CD8-positive, alpha-beta memory T cell (primary cell): ENCODE measurements at regions not wholly inside any gene's neighbourhood (a gene's known extent, or its start where the extent isn't known, plus 50 kb on each side); places are given as distances from the start of the nearest gene placed in this dataset.
A peak's percentile ranks its signal among the peaks of the same experiment; 100 is the strongest.
"Not testable (repeated sequence)": the region's sequence is repeated elsewhere in the genome, so short reads cannot be mapped to it uniquely, and the experiment has no call there.

ENCODE experiments used
- CTCF ChIA-PET: fragments of 350-600 bp; sonication (Branson Sonifier 250); formaldehyde crosslinking; loops from one replicate; lab custom pipeline; 2021; ENCODE audit warnings: antibody characterized with exemption; lab: Charles Lee
- POLR2A ChIA-PET: fragments of 350-600 bp; sonication (Branson Sonifier 250); formaldehyde crosslinking; loops from one replicate; lab custom pipeline; 2021; ENCODE audit warnings: antibody characterized with exemption; lab: Charles Lee
- DNase-seq, 5 donors: peaks; one replicate each; pipeline versions ENCODE4 v3.0.0 to v3.0.0-alpha.2; 2020 to 2022; ENCODE audit warnings: mixed read lengths in 1 of 5
- H3K27ac ChIP-seq: one replicate; pipeline ENCODE4 v1.7.0; 2013; ENCODE audit warnings: low read depth, mild to moderate bottlenecking, low read length, moderate library complexity
- H3K27me3 ChIP-seq: 2 replicates; pipeline ENCODE4 v1.7.0; 2013; ENCODE audit warnings: low read length, mild to moderate bottlenecking; ENCODE audit not compliant: insufficient read depth, poor library complexity, severe bottlenecking
- H3K36me3 ChIP-seq: 2 replicates; pipeline ENCODE4 v1.7.0; 2013; ENCODE audit warnings: mild to moderate bottlenecking, low read length, moderate library complexity; ENCODE audit not compliant: insufficient read depth
- H3K4me1 ChIP-seq: 2 replicates; pipeline ENCODE4 v1.7.0; 2013; ENCODE audit warnings: mild to moderate bottlenecking, low read length, moderate library complexity; ENCODE audit not compliant: insufficient read depth
- H3K4me3 ChIP-seq: 2 replicates; pipeline ENCODE4 v1.7.0; 2013; ENCODE audit warnings: mild to moderate bottlenecking, low read length
- H3K9me3 ChIP-seq: 2 replicates; pipeline ENCODE4 v1.7.0; 2013; ENCODE audit warnings: mild to moderate bottlenecking, low read length
- H3K27ac Mint-ChIP-seq, 8 donors: one replicate each; pipeline ENCODE4 v1.8.0; 2020 to 2021; ENCODE audit warnings: mixed read lengths in 8 of 8, mild to moderate bottlenecking in 6 of 8, inconsistent platforms in 3 of 8, moderate library complexity in 3 of 8
- H3K27me3 Mint-ChIP-seq, 2 donors: one replicate each; pipeline ENCODE4 v1.8.0; 2020 to 2021; ENCODE audit warnings: mixed read lengths in 2 of 2, mild to moderate bottlenecking in 1 of 2, moderate library complexity in 1 of 2
- H3K36me3 Mint-ChIP-seq, 3 donors: one replicate each; pipeline ENCODE4 v1.8.0; 2020 to 2021; ENCODE audit warnings: mixed read lengths in 3 of 3, inconsistent platforms in 1 of 3, mild to moderate bottlenecking in 1 of 3
- H3K4me1 Mint-ChIP-seq, 3 donors: one replicate each; pipeline ENCODE4 v1.8.0; 2020 to 2021; ENCODE audit warnings: mixed read lengths in 3 of 3, inconsistent platforms in 1 of 3, mild to moderate bottlenecking in 1 of 3
- H3K4me3 Mint-ChIP-seq, 7 donors: one replicate each; pipeline ENCODE4 v1.8.0; 2020 to 2021; ENCODE audit warnings: mixed read lengths in 7 of 7, mild to moderate bottlenecking in 6 of 7, moderate library complexity in 4 of 7, inconsistent platforms in 2 of 7
- H3K9me3 Mint-ChIP-seq, 5 donors: one replicate each; pipeline ENCODE4 v1.8.0; 2020 to 2022; ENCODE audit warnings: mixed read lengths in 5 of 5, mild to moderate bottlenecking in 3 of 5, moderate library complexity in 2 of 5, inconsistent platforms in 1 of 5

DNA sequence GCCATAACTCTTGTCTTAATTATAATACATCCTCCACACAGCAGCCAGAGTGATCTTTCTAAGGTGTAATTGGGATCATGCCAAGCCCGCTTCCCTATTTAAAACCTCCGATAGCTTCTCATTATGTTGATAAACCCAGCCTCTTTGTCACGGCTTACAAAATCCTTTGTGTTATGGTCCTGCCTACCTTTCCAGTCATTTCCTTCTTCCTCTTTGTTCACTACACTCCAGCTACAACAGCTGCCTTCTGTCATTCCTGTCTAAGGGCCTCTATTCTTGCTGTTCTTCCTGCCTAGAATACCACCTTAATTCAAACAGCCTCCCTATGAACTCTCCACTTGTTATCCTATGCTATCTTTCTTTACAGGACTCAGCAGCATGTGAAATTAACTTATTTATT is 70.6 kb upstream of the CAPRIN1 start:
- H3K9me3 Mint-ChIP-seq: no peaks in the 10 kb centered on the region
- ChIA-PET POLR2A (no interaction called here), CTCF (no interaction called here)
- Histone ChIP-seq H3K27ac (no peak overlapping the region), H3K36me3 (no peaks in the 10 kb centered on the region), H3K9me3 (no peaks in the 10 kb centered on the region), H3K27me3 (no peaks in the 10 kb centered on the region), H3K4me1 (no peaks in the 10 kb centered on the region), H3K4me3 (no peak overlapping the region)
- DNase-seq: no peak
- no peaks in the 10 kb centered on the region for H3K36me3 Mint-ChIP-seq
- no peaks in the 10 kb centered on the region for H3K4me1 Mint-ChIP-seq
- H3K4me3 Mint-ChIP-seq: no peak overlapping the region
- H3K27ac Mint-ChIP-seq: no peak overlapping the region
- H3K27me3 Mint-ChIP-seq: peaks cover 3 to 25% of the 10 kb centered on the region in 2 donors

DNA sequence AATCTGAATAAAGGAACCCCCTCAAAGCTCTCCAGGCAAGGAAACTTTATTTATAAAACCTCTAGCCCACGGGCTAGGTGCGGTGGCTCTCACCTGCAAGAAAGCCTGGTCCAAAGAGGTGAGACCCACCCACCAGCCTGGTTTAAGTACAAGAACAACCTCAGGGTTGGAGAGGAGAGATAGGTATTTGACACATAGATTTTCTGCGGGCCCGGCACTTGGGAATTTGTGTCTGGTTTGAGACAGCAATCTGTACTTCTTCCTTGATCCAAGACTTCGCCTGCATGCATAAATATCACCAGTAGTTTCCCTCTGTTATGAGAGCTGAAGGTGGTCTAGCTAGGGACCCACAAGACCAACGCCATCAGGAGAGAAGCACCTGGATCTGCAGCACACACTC is 73.2 kb upstream of the CAPRIN1 start:
- Histone ChIP-seq H3K36me3 (no peaks in the 10 kb centered on the region), H3K27ac (no peak overlapping the region), H3K9me3 (no peaks in the 10 kb centered on the region), H3K27me3 (no peaks in the 10 kb centered on the region), H3K4me1 (no peaks in the 10 kb centered on the region), H3K4me3 (no peak overlapping the region)
- Mint-ChIP-seq H3K27ac (no peak overlapping the region), H3K4me3 (no peak overlapping the region), H3K4me1 (no peaks in the 10 kb centered on the region), H3K9me3 (no peaks in the 10 kb centered on the region), H3K27me3 (peaks cover 0 to 21% of the 10 kb centered on the region in 2 donors), H3K36me3 (no peaks in the 10 kb centered on the region)
- POLR2A ChIA-PET: no interaction called here
- CTCF ChIA-PET: interaction anchor here (2.0 kb wide), 1 partner anchor 10 kb away, joined by 9 read pairs; no protein-coding TSS in a partner anchor
- DNase-seq: no peak

DNA sequence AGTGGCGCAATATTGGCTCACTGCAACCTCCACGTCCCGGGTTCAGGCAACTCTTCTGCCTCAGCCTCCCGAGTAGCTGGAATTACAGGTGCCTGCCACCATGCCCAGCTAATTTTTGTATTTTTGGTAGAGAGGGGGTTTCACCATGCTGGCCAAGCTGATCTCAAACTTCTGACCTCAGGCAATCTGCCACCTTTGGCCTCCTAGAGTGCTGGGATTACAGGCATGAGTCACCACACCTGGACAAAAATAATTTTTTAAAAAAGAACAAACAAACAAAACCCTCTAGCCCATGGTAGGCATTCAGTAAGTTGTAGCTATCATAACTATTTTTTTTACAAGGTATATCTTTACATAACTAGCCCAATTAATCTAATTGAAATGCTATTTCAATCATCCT is 73.9 kb upstream of the CAPRIN1 start:
- Mint-ChIP-seq H3K36me3 (no peaks in the 10 kb centered on the region), H3K9me3 (no peaks in the 10 kb centered on the region), H3K4me1 (no peaks in the 10 kb centered on the region), H3K4me3 (no peak overlapping the region), H3K27me3 (peaks cover 0 to 21% of the 10 kb centered on the region in 2 donors), H3K27ac (no peak overlapping the region)
- Histone ChIP-seq H3K4me3 (no peak overlapping the region), H3K27me3 (no peaks in the 10 kb centered on the region), H3K9me3 (no peaks in the 10 kb centered on the region), H3K36me3 (no peaks in the 10 kb centered on the region), H3K27ac (no peak overlapping the region), H3K4me1 (no peaks in the 10 kb centered on the region)
- CTCF ChIA-PET: interaction anchor here (2.0 kb wide), 1 partner anchor 10 kb away, joined by 9 read pairs; no protein-coding TSS in a partner anchor
- POLR2A ChIA-PET: no interaction called here
- DNase-seq: no peak

DNA sequence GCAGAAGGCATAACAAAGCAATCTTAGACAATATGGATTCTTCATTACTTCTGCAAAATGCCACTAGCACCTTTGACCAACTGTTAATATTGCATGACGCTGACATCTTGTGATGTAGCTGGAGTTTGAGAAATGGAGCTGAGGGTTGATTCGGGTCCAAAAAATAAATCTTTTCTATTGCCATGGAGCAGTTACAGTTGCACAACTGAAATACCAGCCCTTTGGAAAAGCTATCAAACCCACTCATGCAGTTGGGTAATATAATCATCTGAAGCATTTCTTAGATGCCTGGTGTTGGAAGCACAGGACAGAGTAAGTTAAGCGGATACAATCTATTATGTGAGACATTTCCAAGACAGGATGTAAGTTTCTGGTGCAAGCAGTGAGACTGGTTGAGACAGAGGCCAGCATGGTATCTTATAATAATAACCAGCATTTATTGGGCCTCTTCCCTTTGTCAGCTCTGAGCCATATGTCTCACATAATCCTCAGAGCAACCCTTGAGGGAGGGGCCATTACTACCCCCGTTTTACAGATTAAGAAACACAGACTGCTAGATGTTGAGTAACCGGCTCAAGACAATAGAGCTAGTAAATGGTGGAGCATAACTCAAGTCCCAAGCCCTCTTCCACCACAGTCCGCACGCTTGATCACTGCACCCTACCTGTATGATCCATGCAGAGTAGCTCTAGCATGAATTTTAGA is 74.9 kb upstream of the CAPRIN1 start:
- peak overlapping the region in 1 of 7 donors; percentile 10 for H3K4me3 Mint-ChIP-seq
- H3K27me3 ChIP-seq: no peaks in the 10 kb centered on the region
- H3K27me3 Mint-ChIP-seq: peaks cover 0 to 22% of the 10 kb centered on the region in 2 donors
- no peaks in the 10 kb centered on the region for H3K9me3 ChIP-seq
- DNase-seq: no peak
- no peaks in the 10 kb centered on the region for H3K36me3 ChIP-seq
- CTCF ChIA-PET: no interaction called here
- POLR2A ChIA-PET: no interaction called here
- no peaks in the 10 kb centered on the region for H3K36me3 Mint-ChIP-seq
- no peak overlapping the region for H3K27ac ChIP-seq
- H3K4me1 ChIP-seq: no peaks in the 10 kb centered on the region
- no peak overlapping the region for H3K4me3 ChIP-seq
- H3K4me1 Mint-ChIP-seq: no peaks in the 10 kb centered on the region
- H3K9me3 Mint-ChIP-seq: no peaks in the 10 kb centered on the region
- H3K27ac Mint-ChIP-seq: no peak overlapping the region

- ChIA-PET CTCF (interaction anchor here (1.1 kb wide), 1 partner anchor 199 kb away, joined by 3 read pairs; no protein-coding TSS in a partner anchor), POLR2A (no interaction called here)
- H3K27me3 ChIP-seq: no peaks in the 10 kb centered on the region
- H3K4me3 ChIP-seq: no peak overlapping the region
- no peak overlapping the region for H3K27ac ChIP-seq
- no peak for DNase-seq
- no peak overlapping the region for H3K4me3 Mint-ChIP-seq
- H3K4me1 ChIP-seq: no peaks in the 10 kb centered on the region
- H3K27me3 Mint-ChIP-seq: peaks cover 1 to 22% of the 10 kb centered on the region in 2 donors
- no peaks in the 10 kb centered on the region for H3K9me3 Mint-ChIP-seq
- H3K36me3 Mint-ChIP-seq: no peaks in the 10 kb centered on the region
- no peaks in the 10 kb centered on the region for H3K9me3 ChIP-seq
- no peaks in the 10 kb centered on the region for H3K4me1 Mint-ChIP-seq
- H3K27ac Mint-ChIP-seq: no peak overlapping the region
- no peaks in the 10 kb centered on the region for H3K36me3 ChIP-seq
These were observed 76.7 kb upstream of the CAPRIN1 start for GRCh38 chr11:33974804-33975203.

DNA sequence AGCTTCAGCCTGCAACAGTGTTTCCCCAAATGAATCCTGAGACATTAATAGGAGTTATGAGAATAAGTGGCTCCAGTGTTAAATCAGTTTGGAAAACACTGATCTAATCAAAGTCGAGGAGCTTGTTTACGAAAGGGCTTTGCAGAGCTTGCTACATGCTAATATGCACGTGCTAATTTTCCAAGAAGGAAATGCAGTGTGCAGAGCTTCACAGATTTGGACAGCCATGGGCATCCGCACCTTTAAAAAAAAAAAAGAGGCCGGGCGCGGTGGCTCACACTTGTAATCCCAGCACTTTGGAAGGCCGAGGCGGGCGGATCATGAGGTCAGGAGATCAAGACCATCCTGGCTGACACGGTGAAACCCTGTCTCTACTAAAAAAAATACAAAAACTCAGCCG is 79.7 kb upstream of the LMO2 start:
- H3K36me3 Mint-ChIP-seq, H3K9me3 Mint-ChIP-seq, H3K27ac ChIP-seq, H3K4me3 Mint-ChIP-seq, H3K9me3 ChIP-seq, H3K4me1 Mint-ChIP-seq, H3K27ac Mint-ChIP-seq, DNase-seq, H3K36me3 ChIP-seq, POLR2A ChIA-PET, H3K27me3 ChIP-seq, H3K4me1 ChIP-seq, H3K4me3 ChIP-seq: not testable (repeated sequence)
- CTCF ChIA-PET: interaction anchor here (1.2 kb wide), 1 partner anchor 109 kb away, joined by 4 read pairs; no protein-coding TSS in a partner anchor
- H3K27me3 Mint-ChIP-seq: peaks cover 3 to 16% of the 10 kb centered on the region in 2 donors

DNA sequence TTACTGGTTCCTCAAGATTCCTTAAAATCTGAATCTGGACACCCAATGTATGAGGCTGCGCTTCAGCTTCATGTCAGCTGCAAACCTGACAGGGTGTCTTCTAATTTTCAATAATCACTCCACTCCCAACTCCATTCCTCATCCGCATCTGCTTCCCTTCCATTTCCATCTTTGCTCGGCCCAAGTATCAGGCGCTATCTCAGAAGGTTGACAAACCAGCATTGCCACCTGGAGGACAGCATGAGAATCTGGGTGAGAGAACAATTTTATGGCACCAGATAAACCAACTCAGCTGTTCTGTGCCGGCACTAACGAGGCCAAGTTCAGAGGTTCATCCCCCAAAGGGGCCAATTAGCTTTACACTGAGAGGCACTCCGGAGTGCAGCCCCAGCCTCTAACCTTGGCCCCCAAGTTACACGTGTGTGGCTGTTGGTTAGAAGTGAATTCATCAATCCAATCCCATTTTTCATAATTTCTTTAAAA is 79.1 kb upstream of the LMO2 start:
- H3K9me3 Mint-ChIP-seq: no peaks in the 10 kb centered on the region
- Histone ChIP-seq H3K4me3 (no peak overlapping the region), H3K27me3 (no peaks in the 10 kb centered on the region), H3K9me3 (no peaks in the 10 kb centered on the region), H3K4me1 (no peaks in the 10 kb centered on the region), H3K36me3 (no peaks in the 10 kb centered on the region), H3K27ac (no peak overlapping the region)
- DNase-seq: peak in 1 of 5 donors; percentile 7
- no peaks in the 10 kb centered on the region for H3K4me1 Mint-ChIP-seq
- no peak overlapping the region for H3K4me3 Mint-ChIP-seq
- H3K27me3 Mint-ChIP-seq: peaks cover 4 to 16% of the 10 kb centered on the region in 2 donors
- CTCF ChIA-PET: interaction anchor here (1.2 kb wide), 1 partner anchor 108 kb away, joined by 4 read pairs; no protein-coding TSS in a partner anchor
- H3K36me3 Mint-ChIP-seq: no peaks in the 10 kb centered on the region
- H3K27ac Mint-ChIP-seq: no peak overlapping the region
- POLR2A ChIA-PET: no interaction called here

DNA sequence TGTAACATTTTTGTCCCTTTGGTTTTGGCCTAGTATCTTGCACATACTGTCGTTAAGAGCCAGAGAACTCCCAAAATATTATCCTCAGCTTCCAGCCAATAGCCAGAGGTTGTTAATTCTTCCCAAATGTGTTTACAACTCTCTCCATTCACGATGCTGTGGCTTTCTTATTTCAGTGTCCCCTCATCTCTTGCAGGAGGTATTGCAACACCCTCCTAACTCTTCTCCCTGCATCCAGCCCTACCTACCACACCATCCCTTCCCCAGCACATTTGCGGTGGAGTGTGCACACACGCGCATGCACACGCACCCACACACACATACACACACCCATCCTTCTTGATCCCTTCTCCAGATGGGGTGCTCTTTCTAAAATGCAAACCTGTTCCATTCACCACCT is 75.6 kb upstream of the LMO2 start:
- Mint-ChIP-seq H3K27me3 (peaks cover 6 to 22% of the 10 kb centered on the region in 2 donors), H3K36me3 (no peaks in the 10 kb centered on the region), H3K4me3 (no peak overlapping the region), H3K4me1 (no peaks in the 10 kb centered on the region), H3K9me3 (peaks cover 0 to 2% (median 0%) of the 10 kb centered on the region in 5 donors), H3K27ac (no peak overlapping the region)
- Histone ChIP-seq H3K27ac (no peak overlapping the region), H3K4me1 (no peaks in the 10 kb centered on the region), H3K36me3 (no peaks in the 10 kb centered on the region), H3K27me3 (no peaks in the 10 kb centered on the region), H3K9me3 (no peaks in the 10 kb centered on the region), H3K4me3 (no peak overlapping the region)
- ChIA-PET POLR2A (no interaction called here), CTCF (interaction anchor here (1.3 kb wide), 1 partner anchor 21 kb away, joined by 3 read pairs; no protein-coding TSS in a partner anchor)
- no peak for DNase-seq
